ENCODE measurements at regions not wholly inside any gene's neighbourhood (a gene's known extent, or its start where the extent isn't known, plus 50 kb on each side); places are given as distances from the start of the nearest gene placed in this dataset.

- DNase-seq, result no peak
Observed at GRCh38 chr16:50469121-50469743, 79.0 kb upstream of the NKD1 start.

GRCh38 chr16:50468749-50469078, 79.5 kb upstream of the NKD1 start:
- no peak for DNase-seq

- DNase-seq, result peak in 2 of 3 experiments; percentile 66 to 67
Observed at GRCh38 chr16:50467943-50468748, 80.0 kb upstream of the NKD1 start.

- DNase-seq, result no peak
Observed at GRCh38 chr16:50467559-50467942, 80.6 kb upstream of the NKD1 start.

GRCh38 chr16:50466170-50466569, 82.0 kb upstream of the NKD1 start:
- DNase-seq, result no peak

- no peak for DNase-seq
Observed at GRCh38 chr16:50464325-50465290, 83.6 kb upstream of the NKD1 start.

GRCh38 chr16:50463581-50464324, 84.4 kb upstream of the NKD1 start:
- no peak for DNase-seq

- DNase-seq, result no peak
Observed at GRCh38 chr16:50462793-50463507, 85.2 kb upstream of the NKD1 start.

GRCh38 chr16:50461400-50461760, 86.8 kb upstream of the NKD1 start:
- DNase-seq, result no peak

- no peak for DNase-seq
Observed at GRCh38 chr16:50460538-50461399, 87.4 kb upstream of the NKD1 start.

- no peak for DNase-seq
Observed at GRCh38 chr16:50459496-50460080, 88.6 kb upstream of the NKD1 start.

- peak in 1 of 3 experiments; percentile 76 for DNase-seq
Observed at GRCh38 chr16:50458667-50459495, 89.3 kb upstream of the NKD1 start.

- no peak for DNase-seq
Observed at GRCh38 chr16:50457979-50458491, 89.2 kb upstream of the BRD7 start.

GRCh38 chr16:50457423-50457822, 88.6 kb upstream of the BRD7 start:
- no peak for DNase-seq

- no peak for DNase-seq
Observed at GRCh38 chr16:50455288-50455845, 86.6 kb upstream of the BRD7 start.

- DNase-seq, result no peak
Observed at GRCh38 chr16:50453446-50453845, 84.7 kb upstream of the BRD7 start.

- no peak for DNase-seq
Observed at GRCh38 chr16:50451951-50452508, 83.2 kb upstream of the BRD7 start.

- no peak for DNase-seq
Observed at GRCh38 chr16:50450957-50451356, 82.2 kb upstream of the BRD7 start.

- DNase-seq, result no peak
Observed at GRCh38 chr16:50449800-50450199, 81.0 kb upstream of the BRD7 start.
